Activated CD8-positive, alpha-beta memory T cell treated with anti-CD3 and anti-CD28 coated beads for 1 hour (primary cell): ENCODE measurements at regions not wholly inside any gene's neighbourhood (a gene's known extent, or its start where the extent isn't known, plus 50 kb on each side); places are given as distances from the start of the nearest gene placed in this dataset.

Experiments
- DNase-seq, 2 donors: peaks; one replicate each; pipeline ENCODE4 v3.0.0-alpha.2; 2020; ENCODE audit warnings: low read depth in 1 of 2; ENCODE audit errors: extremely low read depth in 1 of 2

- DNase-seq = no peak
Observed at GRCh38 chr11:25943031-25943430, 388.9 kb upstream of the ANO3 start.

DNA sequence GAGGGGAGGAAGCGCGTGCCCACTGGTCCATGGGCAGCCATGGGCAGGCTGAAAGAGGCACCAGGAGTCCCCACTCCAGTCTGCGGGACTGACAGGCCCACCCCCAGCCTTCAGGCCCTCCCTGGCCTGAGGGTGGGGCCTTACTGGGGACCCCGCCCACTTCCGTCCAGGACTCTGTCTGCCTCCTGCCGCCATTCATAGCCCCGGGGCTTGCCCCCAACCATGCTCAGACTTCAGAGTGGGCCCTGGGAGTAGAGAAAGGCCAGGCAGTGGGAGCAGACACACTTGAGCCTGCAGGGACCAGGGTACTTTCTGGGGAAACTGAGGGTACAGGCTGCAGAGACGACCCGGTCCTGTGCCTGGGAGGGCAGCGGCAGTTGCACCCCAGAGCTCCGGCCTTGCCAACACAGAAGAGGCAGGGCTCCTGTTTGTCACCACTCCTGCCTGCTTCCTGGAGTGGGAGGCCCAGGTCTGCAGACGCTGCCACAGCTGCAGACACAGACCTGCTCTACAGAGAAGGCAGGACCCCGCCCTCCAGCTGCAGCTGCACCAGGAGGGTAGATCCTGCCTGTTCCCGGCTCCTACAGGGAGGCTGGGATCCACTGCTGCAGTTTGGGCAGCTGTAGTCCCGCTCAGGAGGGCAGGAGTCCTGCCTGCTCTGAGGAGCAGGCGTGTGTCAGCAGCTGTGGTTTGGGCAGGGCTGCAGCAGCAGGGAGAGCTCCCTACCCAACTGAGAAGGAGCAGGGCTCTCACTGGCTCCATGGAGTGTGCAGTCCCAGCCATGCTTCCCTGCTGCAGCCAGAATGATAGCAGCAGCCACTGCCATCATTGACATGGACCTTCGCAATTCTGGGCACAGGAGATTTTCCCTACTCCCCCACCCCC lies 387.9 kb upstream of the ANO3 start:
- no peak for DNase-seq

GRCh38 chr11:25949918-25950317 lies 382.0 kb upstream of the ANO3 start:
- no peak for DNase-seq

DNA sequence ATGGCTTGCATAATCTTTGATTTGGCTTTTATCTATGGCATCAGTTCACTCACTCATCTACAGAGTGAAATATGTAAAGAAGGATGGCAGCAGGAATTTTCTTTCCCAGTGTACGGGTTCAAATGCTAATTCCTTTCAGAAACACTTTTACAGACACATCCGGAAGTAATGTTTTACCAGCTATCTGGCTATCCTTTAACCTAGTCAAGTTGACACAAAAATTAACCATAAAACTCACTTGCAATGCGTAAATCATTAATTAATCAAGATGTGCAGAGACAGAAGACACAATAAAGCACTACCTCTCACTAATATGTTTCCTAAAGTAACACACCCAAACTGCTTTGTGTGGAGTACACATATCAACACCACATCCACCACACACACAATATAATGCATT lies 378.9 kb upstream of the ANO3 start:
- DNase-seq = no peak

DNA sequence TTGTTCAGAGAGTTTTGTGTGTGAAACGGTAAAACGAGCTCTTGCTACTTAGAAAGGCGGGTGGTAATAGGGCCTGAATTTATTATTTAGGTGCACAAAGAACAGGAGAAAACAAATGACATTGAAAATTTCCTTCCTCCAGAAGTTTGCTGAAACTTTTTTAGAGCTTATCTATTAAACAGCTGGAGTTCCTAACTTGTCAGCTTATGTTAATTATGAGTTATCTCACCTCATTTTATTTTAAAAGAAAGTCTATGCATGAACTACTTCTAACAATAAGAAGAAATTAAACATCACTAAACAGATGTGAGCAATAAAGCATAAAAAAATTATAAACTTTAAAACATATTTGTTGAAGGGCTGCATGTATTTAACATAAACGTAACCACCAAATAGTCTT lies 373.9 kb upstream of the ANO3 start:
- no peak for DNase-seq

DNA sequence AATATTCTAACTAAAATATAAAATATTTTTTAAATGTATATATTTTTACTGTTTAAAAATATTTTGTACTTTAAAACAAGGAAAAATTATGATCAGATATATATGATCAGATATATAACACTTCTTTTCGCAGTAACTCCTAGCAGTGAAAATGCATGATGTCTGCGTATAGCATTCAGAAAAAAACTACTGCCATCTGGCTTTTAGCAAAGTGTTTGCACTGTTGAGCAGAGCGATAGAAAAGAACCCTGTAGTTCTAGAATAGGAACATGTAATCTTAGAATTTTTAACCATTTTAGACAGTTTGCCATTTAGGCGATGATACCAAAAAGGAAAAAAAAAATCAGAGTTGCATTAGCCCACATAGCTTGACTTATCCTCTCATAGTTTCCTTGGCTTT lies 370.4 kb upstream of the ANO3 start:
- no peak for DNase-seq

DNA sequence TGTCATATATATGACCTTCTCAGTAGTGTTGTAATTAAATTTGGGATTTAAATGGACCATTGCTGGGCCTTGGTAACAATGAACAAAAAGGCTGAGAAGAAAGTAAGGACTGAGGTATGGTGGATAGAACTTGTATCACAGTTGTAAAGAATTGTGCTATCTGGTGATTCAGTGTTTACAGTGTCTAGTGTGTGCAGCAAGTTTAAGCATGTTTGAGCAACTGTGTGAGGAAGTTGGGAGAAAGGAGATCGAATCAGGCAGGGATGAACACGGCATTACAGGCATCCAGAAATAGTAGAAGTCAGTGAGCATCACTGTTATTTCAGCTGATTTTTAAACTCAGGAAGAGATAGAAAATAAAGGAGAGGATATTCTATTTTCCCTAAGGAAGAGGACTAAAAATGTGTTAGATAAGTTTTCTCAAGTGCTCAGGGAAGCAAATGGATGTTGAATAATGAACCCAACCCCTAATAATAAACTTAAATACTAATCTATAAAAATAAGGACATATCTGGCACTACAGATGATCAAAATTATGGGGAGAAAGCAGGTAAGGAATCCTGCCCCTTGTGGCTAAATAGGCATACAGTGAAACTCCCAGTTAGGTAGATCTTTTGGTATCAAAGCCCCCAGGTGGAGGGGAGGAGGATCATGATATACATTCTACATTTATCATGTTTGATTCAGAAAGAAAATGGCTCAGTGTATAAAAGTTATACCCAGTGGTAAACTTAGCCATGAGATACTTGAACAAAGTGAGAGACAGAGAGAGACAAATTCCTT lies 361.0 kb upstream of the ANO3 start:
- no peak for DNase-seq

DNA sequence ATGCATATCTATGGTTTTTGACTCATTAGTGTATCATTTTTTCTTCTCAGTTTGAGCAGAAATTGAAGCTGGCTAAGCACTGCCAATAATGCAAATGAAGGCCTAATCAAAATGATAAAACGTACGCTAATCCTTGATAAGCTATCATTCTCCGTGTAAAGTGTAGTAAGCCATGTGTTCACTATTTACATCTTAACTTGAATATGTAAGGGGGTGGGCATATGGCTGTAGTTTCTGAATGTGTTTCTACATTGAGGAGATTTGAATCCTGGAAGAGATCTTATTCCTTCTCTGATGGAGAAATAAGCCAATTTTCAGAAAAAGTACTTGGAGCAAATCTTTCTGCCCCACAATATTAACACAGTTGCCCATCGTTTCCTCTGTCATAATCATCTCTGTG lies 351.8 kb upstream of the ANO3 start:
- no peak for DNase-seq

- no peak for DNase-seq
Observed at GRCh38 chr11:25981998-25982397, 349.9 kb upstream of the ANO3 start.

GRCh38 chr11:25983280-25983679 lies 348.6 kb upstream of the ANO3 start:
- no peak for DNase-seq

- DNase-seq = no peak
Observed at GRCh38 chr11:25988178-25988577, 343.8 kb upstream of the ANO3 start.

DNA sequence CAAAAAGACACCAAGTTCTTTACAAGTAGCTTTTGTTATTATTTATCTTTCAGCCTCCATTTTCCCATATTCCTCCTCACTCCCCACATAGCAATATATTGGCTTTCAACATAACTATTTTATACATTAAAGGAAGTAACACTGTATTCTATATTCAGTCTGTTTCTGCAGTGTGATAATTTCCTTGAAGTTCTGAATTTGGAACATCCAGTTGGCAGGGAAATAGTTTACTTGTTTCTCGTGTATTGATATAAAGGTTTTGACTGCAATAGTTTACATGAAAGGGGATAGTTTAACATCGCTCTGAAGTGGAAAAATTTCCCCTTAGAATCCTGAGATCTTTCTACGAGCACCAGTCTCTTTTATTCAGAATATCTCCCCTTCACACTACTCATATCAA lies 341.5 kb upstream of the ANO3 start:
- DNase-seq = no peak

DNA sequence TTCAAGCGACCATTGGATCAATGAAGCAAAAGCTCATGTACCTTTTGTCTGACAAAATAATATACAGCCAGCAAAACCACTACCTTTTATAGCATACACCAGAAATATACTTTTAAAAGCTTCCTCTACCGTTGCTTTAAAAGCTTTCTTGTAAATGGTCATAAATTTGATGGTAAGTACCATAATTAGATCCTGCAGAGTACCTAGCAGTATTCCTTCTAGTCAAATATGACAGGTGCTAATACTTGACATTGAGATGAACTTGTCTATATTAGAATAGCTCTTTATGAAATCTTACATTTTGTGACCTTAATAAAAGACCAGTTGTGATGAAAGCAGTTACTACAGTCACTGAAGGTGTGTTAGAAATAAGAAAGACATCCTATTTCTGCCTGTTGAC lies 340.5 kb upstream of the ANO3 start:
- DNase-seq = no peak

GRCh38 chr11:25992294-25992693 lies 339.6 kb upstream of the ANO3 start:
- no peak for DNase-seq

- no peak for DNase-seq
Observed at GRCh38 chr11:25993016-25993415, 338.9 kb upstream of the ANO3 start.

GRCh38 chr11:26011474-26011873 lies 320.5 kb upstream of the ANO3 start:
- no peak for DNase-seq

DNA sequence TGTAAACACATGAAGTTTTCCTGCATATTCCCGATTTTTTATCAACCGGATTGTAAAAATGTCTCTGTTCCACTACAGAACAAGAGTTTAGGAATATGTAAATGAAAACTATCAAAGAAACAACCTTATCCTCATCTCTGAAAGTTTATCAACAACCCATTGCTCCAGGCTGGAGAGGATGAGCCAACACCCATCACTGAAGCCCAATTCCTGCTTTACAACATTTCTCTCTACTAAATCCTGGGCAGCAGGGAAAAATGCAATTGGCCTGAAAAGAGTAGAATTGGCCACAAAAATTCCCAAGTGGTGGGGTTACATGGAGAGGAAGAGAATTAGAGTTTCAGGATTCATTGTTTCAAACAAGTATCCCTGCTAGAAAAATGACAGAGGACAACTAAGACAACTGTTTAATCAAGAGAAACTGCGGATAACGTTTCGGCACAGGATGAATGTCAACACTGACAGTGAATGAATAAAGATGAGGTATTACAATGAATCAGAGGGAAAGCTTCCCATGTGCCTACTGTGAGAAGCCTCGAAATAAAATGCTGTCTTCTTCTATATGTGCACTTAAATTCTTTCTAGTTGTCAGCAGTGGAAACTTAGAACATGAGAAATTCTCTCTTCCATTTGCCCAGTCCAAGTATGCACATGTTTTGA lies 317.3 kb upstream of the ANO3 start:
- DNase-seq = no peak

- DNase-seq = no peak
Observed at GRCh38 chr11:26017322-26017860, 314.5 kb upstream of the ANO3 start.

DNA sequence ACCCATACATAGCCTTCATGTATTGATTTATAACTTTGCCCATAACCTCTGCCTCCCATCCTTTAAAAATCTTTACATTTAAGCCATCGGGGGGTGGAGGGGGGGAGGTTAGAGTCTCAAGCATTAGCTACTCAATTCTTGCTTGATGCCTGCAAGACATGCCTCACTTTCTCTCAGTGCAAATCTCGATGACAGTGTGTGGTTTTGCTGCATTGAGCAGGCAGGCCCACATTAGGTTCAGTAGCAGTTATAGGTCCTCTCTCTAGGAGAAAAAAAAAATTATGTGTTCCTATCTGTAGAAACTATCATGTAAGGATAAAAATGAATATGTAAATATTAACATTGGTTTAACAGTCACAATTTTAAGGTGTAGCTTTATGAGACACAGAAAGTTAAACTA lies 314.0 kb upstream of the ANO3 start:
- no peak for DNase-seq

DNA sequence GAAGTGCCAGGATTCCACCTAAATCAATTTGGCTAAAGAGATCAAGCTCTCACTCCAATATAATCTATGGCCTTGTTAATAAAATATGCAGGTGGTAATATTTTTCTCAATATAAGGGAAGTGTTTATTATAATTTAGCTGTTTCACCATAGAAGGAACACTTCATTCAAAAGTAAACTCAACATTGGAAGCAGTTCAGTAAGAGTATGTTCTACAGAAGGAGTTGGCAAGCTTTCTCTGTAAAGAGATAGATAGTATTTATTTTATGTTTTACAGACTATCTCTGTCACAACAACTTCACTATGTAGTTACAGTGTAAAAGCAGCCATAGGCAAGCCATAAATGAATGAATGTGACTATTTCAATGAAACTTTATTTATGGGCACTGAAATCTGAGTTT lies 313.6 kb upstream of the ANO3 start:
- DNase-seq = no peak

DNA sequence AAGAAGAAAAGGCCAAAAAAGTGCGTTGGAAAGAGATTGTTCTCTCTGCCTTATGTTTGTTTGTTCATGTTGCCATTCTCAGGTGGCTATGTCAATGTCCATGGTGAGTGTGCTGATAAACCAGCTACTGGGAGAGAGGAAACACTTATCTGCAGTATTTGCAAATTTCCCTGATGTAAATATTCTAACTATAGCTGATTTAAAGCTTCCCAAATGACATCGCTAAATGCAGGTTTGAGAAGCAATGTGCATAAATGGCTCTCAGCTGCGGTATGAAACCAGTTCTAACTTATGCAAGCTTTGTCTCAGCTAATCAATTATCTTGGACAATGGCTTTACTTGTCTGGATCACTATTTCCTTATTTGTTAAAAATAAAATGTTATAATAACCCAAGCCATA lies 312.5 kb upstream of the ANO3 start:
- DNase-seq = no peak
